PFSK-1 (cell line): ENCODE measurements at regions not wholly inside any gene's neighbourhood (a gene's known extent, or its start where the extent isn't known, plus 50 kb on each side); places are given as distances from the start of the nearest gene placed in this dataset.

Experiments
- FOXP2 ChIP-seq: optimal IDR thresholded peaks from 2 replicates; pipeline ENCODE3; 2011; ENCODE audit warnings: borderline replicate concordance, control low read depth, inconsistent platforms; ENCODE audit not compliant: insufficient read depth; ENCODE audit errors: extremely low read length, extremely low read depth
- POLR2AphosphoS5 ChIP-seq: IDR thresholded peaks from 2 replicates; pipeline ENCODE4 v1.6.1; 2012; ENCODE audit warnings: low read depth, mild to moderate bottlenecking, control low read depth, low read length, moderate library complexity
- SIN3A ChIP-seq: IDR thresholded peaks from 2 replicates; pipeline ENCODE4 v1.6.1; 2012; ENCODE audit warnings: mild to moderate bottlenecking, low read length, moderate library complexity, borderline replicate concordance; ENCODE audit not compliant: insufficient read depth
- TAF1 ChIP-seq: IDR thresholded peaks from 2 replicates; pipeline ENCODE4 v1.6.1; 2012; ENCODE audit warnings: low read length, control low read depth, borderline replicate concordance; ENCODE audit not compliant: insufficient read depth
- TF ChIP-seq, protein P1 (sequence below), 2 experiments: IDR thresholded peaks; 2 replicates each; pipeline versions ENCODE4 v1.6.1 to v1.8.0; 2011 to 2012; ENCODE audit warnings: low read depth in 2 of 2, low read length in 2 of 2, control low read depth in 1 of 2, inconsistent platforms in 1 of 2, mild to moderate bottlenecking in 1 of 2, moderate library complexity in 1 of 2; ENCODE audit not compliant: insufficient read depth in 1 of 2

DNA sequence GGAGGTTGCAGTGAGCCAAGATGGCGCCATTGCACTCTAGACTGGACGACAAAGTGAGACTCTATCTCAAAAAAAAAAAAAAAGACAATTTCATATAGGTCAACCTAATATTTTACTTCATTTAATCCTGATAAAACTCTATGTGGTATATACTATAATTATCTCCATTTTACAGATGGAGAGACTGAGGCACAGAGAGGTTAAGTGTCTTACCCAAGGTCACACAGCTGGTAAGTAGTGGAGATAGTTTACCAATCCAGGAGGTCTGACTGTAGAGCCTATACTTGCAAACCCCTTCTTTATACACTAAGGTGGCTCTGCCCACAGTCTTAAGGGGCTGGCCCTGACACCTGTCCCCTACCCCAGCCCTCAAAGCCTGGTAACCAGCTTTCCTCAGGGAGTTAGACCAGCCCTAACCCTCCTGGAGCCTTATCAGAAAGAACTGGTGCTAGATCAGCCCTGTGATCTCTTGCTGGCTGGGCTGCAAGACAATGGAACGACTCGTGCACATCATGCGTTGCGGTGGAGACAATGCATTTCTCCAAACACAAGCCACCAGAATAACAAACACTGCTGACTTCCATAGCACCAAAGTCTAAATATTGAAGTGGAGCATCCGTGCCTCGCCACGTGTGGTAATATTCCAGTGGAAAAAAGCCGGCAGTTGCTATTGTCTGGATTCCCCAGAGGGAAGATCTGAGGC is 60.0 kb upstream of the SMAD3 start:
- TF ChIP-seq SIN3A (no peak), TAF1 (no peak), POLR2AphosphoS5 (no peak), FOXP2 (no peak)
- TF ChIP-seq, protein P1, sequence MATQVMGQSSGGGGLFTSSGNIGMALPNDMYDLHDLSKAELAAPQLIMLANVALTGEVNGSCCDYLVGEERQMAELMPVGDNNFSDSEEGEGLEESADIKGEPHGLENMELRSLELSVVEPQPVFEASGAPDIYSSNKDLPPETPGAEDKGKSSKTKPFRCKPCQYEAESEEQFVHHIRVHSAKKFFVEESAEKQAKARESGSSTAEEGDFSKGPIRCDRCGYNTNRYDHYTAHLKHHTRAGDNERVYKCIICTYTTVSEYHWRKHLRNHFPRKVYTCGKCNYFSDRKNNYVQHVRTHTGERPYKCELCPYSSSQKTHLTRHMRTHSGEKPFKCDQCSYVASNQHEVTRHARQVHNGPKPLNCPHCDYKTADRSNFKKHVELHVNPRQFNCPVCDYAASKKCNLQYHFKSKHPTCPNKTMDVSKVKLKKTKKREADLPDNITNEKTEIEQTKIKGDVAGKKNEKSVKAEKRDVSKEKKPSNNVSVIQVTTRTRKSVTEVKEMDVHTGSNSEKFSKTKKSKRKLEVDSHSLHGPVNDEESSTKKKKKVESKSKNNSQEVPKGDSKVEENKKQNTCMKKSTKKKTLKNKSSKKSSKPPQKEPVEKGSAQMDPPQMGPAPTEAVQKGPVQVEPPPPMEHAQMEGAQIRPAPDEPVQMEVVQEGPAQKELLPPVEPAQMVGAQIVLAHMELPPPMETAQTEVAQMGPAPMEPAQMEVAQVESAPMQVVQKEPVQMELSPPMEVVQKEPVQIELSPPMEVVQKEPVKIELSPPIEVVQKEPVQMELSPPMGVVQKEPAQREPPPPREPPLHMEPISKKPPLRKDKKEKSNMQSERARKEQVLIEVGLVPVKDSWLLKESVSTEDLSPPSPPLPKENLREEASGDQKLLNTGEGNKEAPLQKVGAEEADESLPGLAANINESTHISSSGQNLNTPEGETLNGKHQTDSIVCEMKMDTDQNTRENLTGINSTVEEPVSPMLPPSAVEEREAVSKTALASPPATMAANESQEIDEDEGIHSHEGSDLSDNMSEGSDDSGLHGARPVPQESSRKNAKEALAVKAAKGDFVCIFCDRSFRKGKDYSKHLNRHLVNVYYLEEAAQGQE (IDR thresholded peaks at IDR 0.05; ENCODE audit: insufficient read depth in 1 of 2, low read depth in 2 of 2, low read length in 2 of 2): no peak

DNA sequence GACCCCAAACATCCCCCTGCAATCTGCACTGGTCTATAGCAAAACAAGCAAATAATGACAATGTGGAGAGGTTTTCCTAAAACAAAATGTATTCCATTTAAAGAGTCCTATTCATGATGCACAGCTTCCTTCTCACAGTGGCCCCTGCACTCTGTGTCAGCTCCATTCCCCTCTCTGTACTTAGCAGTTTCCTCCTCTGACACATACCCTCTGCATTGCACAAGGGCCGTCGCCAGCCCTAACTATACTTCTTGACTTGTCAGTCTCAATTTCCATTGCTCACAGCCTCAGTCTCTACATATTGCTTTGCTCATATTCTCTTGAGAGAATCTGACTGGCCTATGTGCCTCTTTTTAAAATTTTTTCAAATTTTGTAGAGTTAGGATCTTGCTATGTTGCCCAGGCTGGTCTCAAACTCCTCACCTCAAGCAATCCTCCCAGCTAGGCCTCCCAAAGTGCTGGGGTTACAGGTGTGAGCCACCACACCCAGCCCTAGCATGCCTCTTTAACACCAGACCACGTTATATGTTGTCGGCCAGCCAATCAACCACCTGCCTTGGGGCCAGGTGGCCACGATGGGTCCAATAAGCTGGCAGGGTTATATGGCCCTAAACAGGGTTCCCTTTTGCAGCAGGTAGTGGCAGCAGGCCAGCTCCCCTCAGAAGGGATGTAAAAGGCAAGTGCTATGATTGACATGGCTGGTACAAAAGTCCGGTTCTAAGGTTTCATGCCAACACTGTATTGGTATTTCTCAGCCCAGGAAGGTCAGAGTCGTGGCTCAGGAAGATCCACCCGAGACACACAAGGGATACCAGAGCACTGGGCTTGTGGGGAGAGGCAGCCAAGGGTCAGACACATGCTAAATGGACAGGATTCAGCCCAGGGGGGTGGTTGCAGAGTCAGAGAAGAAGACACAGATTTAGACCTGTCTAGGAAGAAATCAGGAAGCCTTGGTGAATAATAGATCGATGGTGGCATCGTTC is 59.0 kb upstream of the SMAD3 start:
- TF ChIP-seq, protein P1 (IDR thresholded peaks at IDR 0.05; ENCODE audit: insufficient read depth in 1 of 2, low read depth in 2 of 2, low read length in 2 of 2): no peak
- no peak for TF ChIP-seq TAF1
- TF ChIP-seq FOXP2: no peak
- no peak for TF ChIP-seq POLR2AphosphoS5
- no peak for TF ChIP-seq SIN3A

DNA sequence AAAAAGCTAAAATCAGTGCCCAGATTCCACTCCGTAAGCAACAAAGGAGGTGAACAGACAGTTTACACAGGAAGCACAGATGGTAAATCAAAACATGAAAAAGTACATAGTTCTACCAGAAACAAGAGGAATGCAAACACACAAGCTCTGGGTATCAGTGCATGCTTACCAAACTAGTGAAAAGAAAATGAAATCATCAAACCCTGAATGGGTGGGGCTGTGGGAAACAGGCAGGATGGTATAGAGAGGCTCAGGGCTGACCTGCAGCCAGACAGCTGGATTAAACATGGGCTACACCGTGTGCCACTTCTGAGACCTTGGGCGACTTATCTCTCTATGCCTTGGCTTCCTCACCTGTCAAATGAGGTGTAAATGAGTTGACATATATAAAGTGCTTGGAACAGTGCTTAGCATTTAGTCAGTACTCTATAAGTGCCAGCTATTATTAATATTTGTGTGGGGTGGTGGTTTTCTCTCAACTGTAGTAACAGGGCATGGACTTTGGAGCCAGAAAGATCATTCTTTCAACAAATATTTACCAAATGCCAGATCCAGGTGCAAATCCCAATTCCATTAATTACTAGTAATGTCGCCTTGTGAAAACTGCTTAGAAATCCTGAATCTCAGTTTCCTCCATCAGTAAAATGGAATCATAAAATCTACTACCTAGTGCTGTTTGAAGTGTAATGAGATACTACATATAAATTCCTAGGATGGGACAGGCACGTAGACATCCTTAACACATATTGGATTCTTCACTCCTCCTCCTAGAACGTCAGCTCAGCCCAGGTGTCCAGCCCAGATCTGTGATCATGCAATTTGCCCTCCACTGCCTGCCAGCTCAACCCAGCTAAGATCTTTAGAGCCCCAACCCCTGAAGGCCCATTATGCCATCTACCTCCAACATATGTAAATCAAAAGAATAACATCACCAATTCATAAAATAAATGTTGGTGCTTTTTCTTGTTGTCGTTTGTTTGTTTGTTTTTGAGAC is 55.5 kb upstream of the SMAD3 start:
- TF ChIP-seq, protein P1 (IDR thresholded peaks at IDR 0.05; ENCODE audit: insufficient read depth in 1 of 2, low read depth in 2 of 2, low read length in 2 of 2): no peak
- TF ChIP-seq SIN3A (no peak), POLR2AphosphoS5 (no peak), FOXP2 (no peak), TAF1 (no peak)

DNA sequence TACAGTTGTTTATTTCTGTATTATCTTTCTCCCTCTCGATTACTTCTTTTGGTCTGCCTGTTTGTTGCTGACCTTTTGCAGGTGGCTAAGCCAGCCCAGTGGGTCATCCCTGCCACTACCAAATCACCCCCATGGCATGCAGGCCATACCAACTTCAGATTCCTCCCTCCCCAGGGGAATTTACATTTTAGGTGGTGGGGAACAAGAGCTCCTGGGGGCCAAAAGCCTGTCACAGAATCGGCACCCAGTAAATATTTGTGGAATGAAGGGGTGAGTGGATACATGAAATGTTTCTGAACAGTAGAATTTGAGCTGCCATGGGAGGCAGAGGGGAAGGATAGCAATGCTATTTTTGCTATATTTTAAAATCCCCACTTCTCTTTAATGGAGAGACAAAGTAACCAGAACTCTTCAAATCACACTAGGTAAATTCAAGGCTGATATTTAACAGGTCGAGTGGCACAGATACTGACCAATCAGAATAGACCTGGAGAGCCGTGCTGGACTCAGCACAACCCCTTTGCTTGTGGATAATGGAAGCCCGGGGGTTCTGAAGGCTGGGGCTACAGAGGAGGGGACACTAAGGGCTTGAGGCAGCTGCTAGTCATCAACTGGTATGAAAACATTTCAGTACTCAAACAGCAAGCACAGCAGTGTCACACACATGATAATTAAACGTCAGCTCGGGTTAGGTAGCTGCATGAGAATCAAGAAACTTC is 54.3 kb upstream of the SMAD3 start:
- TF ChIP-seq, protein P1 (IDR thresholded peaks at IDR 0.05; ENCODE audit: insufficient read depth in 1 of 2, low read depth in 2 of 2, low read length in 2 of 2): no peak
- TF ChIP-seq TAF1 (no peak), POLR2AphosphoS5 (no peak), FOXP2 (no peak), SIN3A (no peak)
